Natural killer cell (primary cell): ENCODE measurements at regions not wholly inside any gene's neighbourhood (a gene's known extent, or its start where the extent isn't known, plus 50 kb on each side); places are given as distances from the start of the nearest gene placed in this dataset.

Experiments
- ATAC-seq, 3 donors: fragments of 150-1000 bp in 2 of 3; fragments of 200-7000 bp in 1 of 3; cut with Tn5 transposase; 1 replicate in 1 of 3; 2 replicates in 2 of 3; pipeline ENCODE4 v1.10.0; 2021; ENCODE audit warnings: mild to moderate bottlenecking in 2 of 3, moderate library complexity in 2 of 3
- DNase-seq, 2 donors: peaks; one replicate each; pipeline versions ENCODE4 v3.0.0 to v3.0.0-alpha.2; 2013 to 2021; ENCODE audit warnings: mixed read lengths in 1 of 2
- H3K27ac ChIP-seq: one replicate; pipeline ENCODE4 v1.5.1; 2013; ENCODE audit warnings: mild to moderate bottlenecking, low read length
- H3K27me3 ChIP-seq: one replicate; pipeline ENCODE4 v1.6.1; 2013; ENCODE audit warnings: low read length; ENCODE audit not compliant: control insufficient read depth, insufficient read depth
- H3K36me3 ChIP-seq: one replicate; pipeline ENCODE4 v1.6.1; 2013; ENCODE audit warnings: low read length; ENCODE audit not compliant: control insufficient read depth, insufficient read depth
- H3K4me1 ChIP-seq: one replicate; pipeline ENCODE4 v1.6.1; 2013; ENCODE audit warnings: low read length; ENCODE audit not compliant: control insufficient read depth, insufficient read depth
- H3K4me3 ChIP-seq: one replicate; pipeline ENCODE4 v1.5.1; 2013; ENCODE audit warnings: low read length
- H3K9me3 ChIP-seq: one replicate; pipeline ENCODE4 v1.6.1; 2013; ENCODE audit warnings: low read length; ENCODE audit not compliant: control insufficient read depth, insufficient read depth
- H3K27ac Mint-ChIP-seq, 2 donors: one replicate each; pipeline ENCODE4 v1.8.0; 2022; ENCODE audit warnings: mild to moderate bottlenecking in 2 of 2, mixed read lengths in 2 of 2, moderate library complexity in 1 of 2
- H3K27me3 Mint-ChIP-seq, 2 donors: one replicate each; pipeline ENCODE4 v1.8.0; 2022; ENCODE audit warnings: low read depth in 2 of 2, mixed read lengths in 2 of 2
- H3K36me3 Mint-ChIP-seq: one replicate; pipeline ENCODE4 v1.8.0; 2022; ENCODE audit warnings: mixed read lengths
- H3K4me1 Mint-ChIP-seq, 2 donors: one replicate each; pipeline ENCODE4 v1.8.0; 2022; ENCODE audit warnings: mixed read lengths in 2 of 2
- H3K4me3 Mint-ChIP-seq: one replicate; pipeline ENCODE4 v1.8.0; 2022; ENCODE audit warnings: mild to moderate bottlenecking, moderate library complexity, mixed read lengths
- H3K9me3 Mint-ChIP-seq, 2 donors: one replicate each; pipeline ENCODE4 v1.8.0; 2022; ENCODE audit warnings: mixed read lengths in 2 of 2
- WGBS: methylation state at CpG from one replicate; pipeline ENCODE4 v1.1.7; 2013; ENCODE audit warnings: missing lambda C conversion rate; ENCODE audit not compliant: insufficient coverage; 5-methylcytosine and 5-hydroxymethylcytosine counted together
- intact Hi-C: fragments of 100-400 bp; cut with micrococcal nuclease; formaldehyde crosslinking; loops from one replicate; pipeline ENCODE4 v1.14.2; 2022
- TF ChIP-seq, protein P1 (sequence below): fragments of 200-600 bp; IDR thresholded peaks from one replicate; pipeline ENCODE4 v1.8.0; 2022; ENCODE audit warnings: antibody characterized with exemption

DNA sequence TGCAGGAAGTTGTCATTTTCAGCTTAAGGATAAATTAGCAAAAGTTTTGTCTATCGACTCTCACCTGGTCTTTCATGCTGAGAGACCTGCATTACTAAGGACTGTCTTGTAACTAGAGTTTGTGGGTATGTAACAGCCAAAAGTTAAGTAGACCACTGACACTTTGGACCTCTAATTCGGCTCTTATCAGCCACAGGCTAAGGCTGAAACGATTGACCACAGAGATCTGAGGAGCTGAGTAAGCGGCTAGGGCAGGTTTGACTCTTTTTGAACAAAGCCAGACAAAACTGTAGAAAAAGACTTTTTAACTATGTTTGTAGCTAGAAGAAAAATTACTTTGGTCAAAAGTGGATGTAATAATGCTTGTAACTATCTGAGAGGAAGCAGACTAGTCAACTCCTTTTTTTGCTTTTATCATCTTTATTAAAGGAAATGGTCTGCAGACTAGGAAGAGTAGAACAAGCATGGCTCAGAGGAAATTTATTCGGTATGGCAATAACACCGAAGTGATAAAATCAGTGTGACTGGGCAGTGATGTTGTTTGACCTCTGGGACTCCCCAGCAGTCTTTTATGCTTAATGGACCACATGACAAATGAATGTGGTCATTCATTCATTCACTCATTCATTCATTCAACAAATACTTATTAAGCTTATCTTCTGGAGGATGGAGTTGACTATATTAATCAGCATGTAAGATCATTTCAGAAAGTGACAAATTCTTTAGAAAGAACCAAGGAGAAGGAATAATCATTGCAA lies 725.0 kb upstream of the HS3ST5 start:
- no peaks in the 10 kb centered on the region for H3K36me3 ChIP-seq
- Mint-ChIP-seq H3K36me3 (no peaks in the 10 kb centered on the region), H3K4me3 (no peak overlapping the region), H3K27ac (no peak overlapping the region), H3K27me3 (no peaks in the 10 kb centered on the region), H3K4me1 (no peaks in the 10 kb centered on the region), H3K9me3 (peaks cover 5 to 13% of the 10 kb centered on the region in 2 donors)
- peaks cover 4% of the 10 kb centered on the region for H3K9me3 ChIP-seq
- 18% methylated on average over 6 of the region's 6 CpGs for WGBS
- H3K4me3 ChIP-seq = no peak overlapping the region
- H3K27me3 ChIP-seq = no peaks in the 10 kb centered on the region
- intact Hi-C loops = no loop called here
- ATAC-seq (no peak), DNase-seq (peak in 1 of 2 donors; percentile 1)
- no peaks in the 10 kb centered on the region for H3K4me1 ChIP-seq
- TF ChIP-seq, protein P1, sequence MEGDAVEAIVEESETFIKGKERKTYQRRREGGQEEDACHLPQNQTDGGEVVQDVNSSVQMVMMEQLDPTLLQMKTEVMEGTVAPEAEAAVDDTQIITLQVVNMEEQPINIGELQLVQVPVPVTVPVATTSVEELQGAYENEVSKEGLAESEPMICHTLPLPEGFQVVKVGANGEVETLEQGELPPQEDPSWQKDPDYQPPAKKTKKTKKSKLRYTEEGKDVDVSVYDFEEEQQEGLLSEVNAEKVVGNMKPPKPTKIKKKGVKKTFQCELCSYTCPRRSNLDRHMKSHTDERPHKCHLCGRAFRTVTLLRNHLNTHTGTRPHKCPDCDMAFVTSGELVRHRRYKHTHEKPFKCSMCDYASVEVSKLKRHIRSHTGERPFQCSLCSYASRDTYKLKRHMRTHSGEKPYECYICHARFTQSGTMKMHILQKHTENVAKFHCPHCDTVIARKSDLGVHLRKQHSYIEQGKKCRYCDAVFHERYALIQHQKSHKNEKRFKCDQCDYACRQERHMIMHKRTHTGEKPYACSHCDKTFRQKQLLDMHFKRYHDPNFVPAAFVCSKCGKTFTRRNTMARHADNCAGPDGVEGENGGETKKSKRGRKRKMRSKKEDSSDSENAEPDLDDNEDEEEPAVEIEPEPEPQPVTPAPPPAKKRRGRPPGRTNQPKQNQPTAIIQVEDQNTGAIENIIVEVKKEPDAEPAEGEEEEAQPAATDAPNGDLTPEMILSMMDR = no peak
- H3K27ac ChIP-seq = no peak overlapping the region

DNA sequence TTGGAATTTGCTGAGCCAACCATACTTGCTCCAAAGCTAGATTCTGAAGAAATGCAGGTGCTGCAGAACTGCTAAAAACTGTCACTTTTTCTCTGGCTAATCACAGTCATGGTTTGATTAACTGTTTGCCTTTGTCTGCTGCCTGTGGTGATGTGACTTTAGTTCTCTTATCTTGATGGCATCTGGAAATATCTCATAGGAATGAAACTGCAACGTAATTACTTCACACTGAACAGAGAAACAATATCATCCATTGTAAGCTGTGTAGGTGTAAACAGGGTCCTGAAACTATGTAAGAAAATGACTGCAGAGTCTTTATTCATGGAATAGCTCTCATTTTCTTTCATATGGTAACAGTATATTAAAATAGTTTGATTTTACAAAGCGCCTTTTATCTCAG lies 721.9 kb upstream of the HS3ST5 start:
- no peaks in the 10 kb centered on the region for H3K27me3 Mint-ChIP-seq
- H3K27ac ChIP-seq = no peak overlapping the region
- no CpG with 5 or more reads among the region's 2 CpGs for WGBS
- H3K4me3 Mint-ChIP-seq = no peak overlapping the region
- ATAC-seq = no peak
- H3K9me3 Mint-ChIP-seq = peaks cover 6 to 20% of the 10 kb centered on the region in 2 donors
- no peaks in the 10 kb centered on the region for H3K36me3 ChIP-seq
- TF ChIP-seq, protein P1 = no peak
- H3K9me3 ChIP-seq = no peaks in the 10 kb centered on the region
- intact Hi-C loops = no loop called here
- H3K4me3 ChIP-seq = no peak overlapping the region
- no peaks in the 10 kb centered on the region for H3K36me3 Mint-ChIP-seq
- H3K27me3 ChIP-seq = no peaks in the 10 kb centered on the region
- H3K4me1 ChIP-seq = no peaks in the 10 kb centered on the region
- H3K27ac Mint-ChIP-seq = no peak overlapping the region
- no peaks in the 10 kb centered on the region for H3K4me1 Mint-ChIP-seq
- DNase-seq = no peak

GRCh38 chr6:115060581-115060980 lies 717.8 kb upstream of the HS3ST5 start:
- H3K27ac ChIP-seq = no peak overlapping the region
- no peaks in the 10 kb centered on the region for H3K9me3 ChIP-seq
- no peak overlapping the region for H3K27ac Mint-ChIP-seq
- no peaks in the 10 kb centered on the region for H3K27me3 ChIP-seq
- TF ChIP-seq, protein P1 = no peak
- no peaks in the 10 kb centered on the region for H3K27me3 Mint-ChIP-seq
- peaks cover 11 to 19% of the 10 kb centered on the region in 2 donors for H3K9me3 Mint-ChIP-seq
- no peaks in the 10 kb centered on the region for H3K36me3 ChIP-seq
- H3K36me3 Mint-ChIP-seq = no peaks in the 10 kb centered on the region
- H3K4me3 Mint-ChIP-seq = no peak overlapping the region
- DNase-seq (no peak), ATAC-seq (no peak)
- no peak overlapping the region for H3K4me3 ChIP-seq
- intact Hi-C loops = no loop called here
- no peaks in the 10 kb centered on the region for H3K4me1 Mint-ChIP-seq
- H3K4me1 ChIP-seq = no peaks in the 10 kb centered on the region
